Adrenal gland (tissue), 5 donors: ENCODE measurements at regions not wholly inside any gene's neighbourhood (a gene's known extent, or its start where the extent isn't known, plus 50 kb on each side); places are given as distances from the start of the nearest gene placed in this dataset.

Source experiments
- POLR2A ChIP-seq, 2 donors: fragments of 450-650 bp; IDR thresholded peaks; one replicate each; pipeline ENCODE4 v1.6.1; 2017; ENCODE audit warnings: antibody characterized with exemption in 2 of 2, mild to moderate bottlenecking in 2 of 2, moderate library complexity in 1 of 2
- TF ChIP-seq, protein P1 (sequence below), 6 experiments: fragments of 450-650 bp in 4 of 6; fragments of 200-600 bp in 2 of 6; sonication (generic) in 1 of 6; IDR thresholded peaks; 1 replicate in 5 of 6; 2 replicates in 1 of 6; pipeline versions ENCODE4 v1.5.1 to v1.8.0; 2016 to 2021; ENCODE audit warnings: antibody characterized with exemption in 6 of 6, mild to moderate bottlenecking in 2 of 6, moderate library complexity in 1 of 6
- donor health status: DM: no; HTN: no; CAD: no.

DNA sequence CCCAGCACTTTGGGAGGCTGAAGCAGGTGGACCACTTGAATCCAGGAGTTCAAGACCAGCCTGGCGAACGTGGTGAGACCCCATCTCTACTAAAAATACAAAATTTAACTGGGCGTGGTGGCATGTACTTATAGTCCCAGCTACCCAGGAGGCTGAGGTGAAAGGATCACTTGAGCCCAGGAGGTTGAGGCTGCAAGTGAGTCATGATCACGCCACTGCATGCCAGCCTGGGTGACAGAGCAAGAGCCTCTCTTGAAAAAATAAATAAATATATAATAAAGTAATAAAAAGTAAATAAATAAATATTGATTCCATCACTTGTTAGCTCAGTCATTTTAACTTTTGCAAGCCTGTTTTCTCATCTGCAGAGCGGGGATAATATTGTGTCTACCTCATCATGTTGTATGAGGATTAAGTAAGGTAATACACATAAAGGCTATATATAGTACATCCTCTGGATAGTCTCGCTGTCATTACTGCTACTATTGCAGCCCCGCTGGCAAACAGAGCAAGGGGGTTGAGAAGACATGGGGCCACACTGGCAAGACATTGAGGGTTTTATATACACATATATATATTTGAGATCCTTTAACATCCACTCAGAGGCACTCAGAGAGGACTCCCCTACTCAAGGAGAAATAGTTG lies 210.9 kb downstream of the C9orf152 start:
- no peak for TF ChIP-seq POLR2A (IDR thresholded peaks at IDR 0.05)
- TF ChIP-seq, protein P1, sequence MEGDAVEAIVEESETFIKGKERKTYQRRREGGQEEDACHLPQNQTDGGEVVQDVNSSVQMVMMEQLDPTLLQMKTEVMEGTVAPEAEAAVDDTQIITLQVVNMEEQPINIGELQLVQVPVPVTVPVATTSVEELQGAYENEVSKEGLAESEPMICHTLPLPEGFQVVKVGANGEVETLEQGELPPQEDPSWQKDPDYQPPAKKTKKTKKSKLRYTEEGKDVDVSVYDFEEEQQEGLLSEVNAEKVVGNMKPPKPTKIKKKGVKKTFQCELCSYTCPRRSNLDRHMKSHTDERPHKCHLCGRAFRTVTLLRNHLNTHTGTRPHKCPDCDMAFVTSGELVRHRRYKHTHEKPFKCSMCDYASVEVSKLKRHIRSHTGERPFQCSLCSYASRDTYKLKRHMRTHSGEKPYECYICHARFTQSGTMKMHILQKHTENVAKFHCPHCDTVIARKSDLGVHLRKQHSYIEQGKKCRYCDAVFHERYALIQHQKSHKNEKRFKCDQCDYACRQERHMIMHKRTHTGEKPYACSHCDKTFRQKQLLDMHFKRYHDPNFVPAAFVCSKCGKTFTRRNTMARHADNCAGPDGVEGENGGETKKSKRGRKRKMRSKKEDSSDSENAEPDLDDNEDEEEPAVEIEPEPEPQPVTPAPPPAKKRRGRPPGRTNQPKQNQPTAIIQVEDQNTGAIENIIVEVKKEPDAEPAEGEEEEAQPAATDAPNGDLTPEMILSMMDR (IDR thresholded peaks at IDR 0.05), result no peak
